Suppressor macrophage (primary cell): ENCODE measurements at regions not wholly inside any gene's neighbourhood (a gene's known extent, or its start where the extent isn't known, plus 50 kb on each side); places are given as distances from the start of the nearest gene placed in this dataset.

Experiments used
- DNase-seq, 4 experiments: peaks; one replicate each; pipeline ENCODE4 v3.0.0-alpha.2; 2020 to 2022

GRCh38 chr7:49386792-49387191 lies 386.6 kb upstream of the VWC2 start:
- DNase-seq, result no peak

GRCh38 chr7:49389871-49390479 lies 383.5 kb upstream of the VWC2 start:
- no peak for DNase-seq

GRCh38 chr7:49396229-49396628 lies 377.2 kb upstream of the VWC2 start:
- DNase-seq, result no peak

DNA sequence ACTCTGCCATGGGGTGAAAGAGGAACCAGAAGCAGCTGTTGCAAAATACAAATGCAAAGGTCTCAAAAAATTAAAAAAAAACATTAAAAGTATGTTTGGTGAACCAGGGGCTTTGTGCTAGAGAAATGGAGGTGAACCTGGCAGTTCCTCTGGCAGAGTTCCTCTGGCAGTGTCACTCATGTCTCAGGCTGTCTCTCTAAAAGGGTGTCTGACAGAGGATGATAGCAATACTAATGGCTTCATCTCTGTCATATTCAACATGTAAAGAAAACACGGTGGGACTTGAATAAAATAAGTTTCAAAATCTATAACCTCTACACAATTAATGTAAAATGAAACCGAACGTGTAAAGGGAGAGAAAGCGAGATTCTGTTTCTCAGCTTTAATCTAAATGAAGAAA lies 375.7 kb upstream of the VWC2 start:
- peak in 1 of 4 experiments; percentile 2 for DNase-seq

DNA sequence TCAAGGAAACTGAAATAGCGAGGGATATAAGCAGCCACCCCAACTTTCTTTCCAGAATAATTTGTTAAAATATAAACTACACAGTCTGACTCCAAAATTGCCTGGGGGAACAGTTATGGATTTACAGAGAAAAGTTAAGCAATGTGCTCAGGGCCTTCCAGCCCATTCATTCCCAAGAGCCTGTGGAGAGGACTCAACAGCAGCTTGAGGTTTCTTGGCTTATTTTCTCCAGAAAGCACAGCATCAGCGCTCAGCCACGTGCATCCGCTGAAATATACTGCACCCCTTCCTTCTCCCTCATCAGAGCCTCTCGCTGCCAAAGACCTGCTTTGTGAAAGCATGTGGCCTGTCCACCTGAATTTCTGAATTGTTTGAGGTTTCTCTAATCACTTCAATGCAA lies 375.2 kb upstream of the VWC2 start:
- no peak for DNase-seq

- no peak for DNase-seq
These were observed 374.7 kb upstream of the VWC2 start for GRCh38 chr7:49398746-49399145.

DNA sequence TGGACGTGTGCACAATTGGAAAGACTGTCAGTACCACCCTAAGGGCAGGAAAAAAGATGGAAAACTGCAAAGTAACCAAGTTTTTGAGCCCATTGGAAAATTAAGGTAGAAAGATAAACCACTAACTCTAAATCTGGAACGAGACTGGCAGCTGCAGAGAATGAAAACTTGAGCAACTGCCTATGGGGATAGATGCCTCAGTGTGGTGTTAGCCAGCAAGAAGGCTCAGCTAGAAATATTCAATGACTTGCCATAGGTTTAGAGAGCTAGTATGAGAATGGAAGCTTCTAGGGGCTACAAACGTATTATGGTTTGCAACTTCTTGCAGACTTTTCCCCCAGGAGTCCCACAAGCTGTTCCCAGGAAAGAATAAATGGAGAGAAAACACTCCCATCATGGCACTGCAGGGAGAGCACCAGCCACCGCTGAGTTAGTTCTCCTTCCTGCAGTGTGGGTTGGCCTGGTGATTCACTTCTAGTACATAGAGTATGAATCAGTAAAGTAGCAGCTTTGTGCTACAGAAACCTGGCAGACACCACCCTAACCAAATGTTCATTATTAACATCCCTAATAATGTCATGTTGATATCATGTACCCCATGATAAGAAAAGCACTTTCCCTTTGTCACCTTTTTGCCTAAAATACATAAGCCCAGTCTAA lies 372.4 kb upstream of the VWC2 start:
- no peak for DNase-seq

DNA sequence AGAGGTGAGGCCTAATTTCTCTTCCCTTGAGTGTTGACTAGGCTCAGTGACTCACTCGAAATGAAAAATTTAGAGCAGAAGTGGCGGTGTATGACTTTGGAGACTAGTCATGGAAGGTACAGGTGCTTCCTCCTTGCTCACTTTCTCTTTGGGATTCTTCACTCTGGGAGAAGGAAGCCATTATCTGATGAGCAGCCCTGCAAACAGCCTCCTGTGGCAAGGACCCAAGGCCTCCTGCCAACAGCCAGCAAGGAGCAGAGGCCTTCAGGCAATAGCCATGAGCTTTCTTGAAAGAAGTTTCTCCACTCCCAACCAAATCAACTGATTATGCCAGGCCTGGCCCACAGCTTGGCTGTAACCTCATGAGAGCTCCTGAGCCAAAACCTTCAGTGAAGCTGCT lies 369.6 kb upstream of the VWC2 start:
- no peak for DNase-seq

- DNase-seq, result no peak
These were observed 366.2 kb upstream of the VWC2 start for GRCh38 chr7:49407205-49407604.

DNA sequence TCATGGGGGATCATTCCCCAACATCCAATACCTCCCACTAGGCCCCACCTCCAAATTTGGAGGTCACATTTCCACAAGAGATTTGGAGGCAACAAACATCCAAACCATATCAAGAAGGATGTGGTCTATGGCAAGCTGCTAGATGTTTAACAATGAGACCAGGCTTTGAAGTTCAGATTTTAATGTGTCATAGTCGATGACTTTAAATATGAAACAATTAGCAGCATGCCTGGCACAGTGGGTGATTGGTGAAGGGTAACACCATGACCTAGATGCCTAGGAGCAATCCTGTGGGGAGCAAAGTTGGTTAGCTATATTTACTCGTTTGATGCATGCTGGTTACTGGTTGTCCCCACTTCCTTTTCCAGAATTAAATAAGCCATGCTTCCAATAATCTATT lies 356.4 kb upstream of the VWC2 start:
- DNase-seq, result no peak

DNA sequence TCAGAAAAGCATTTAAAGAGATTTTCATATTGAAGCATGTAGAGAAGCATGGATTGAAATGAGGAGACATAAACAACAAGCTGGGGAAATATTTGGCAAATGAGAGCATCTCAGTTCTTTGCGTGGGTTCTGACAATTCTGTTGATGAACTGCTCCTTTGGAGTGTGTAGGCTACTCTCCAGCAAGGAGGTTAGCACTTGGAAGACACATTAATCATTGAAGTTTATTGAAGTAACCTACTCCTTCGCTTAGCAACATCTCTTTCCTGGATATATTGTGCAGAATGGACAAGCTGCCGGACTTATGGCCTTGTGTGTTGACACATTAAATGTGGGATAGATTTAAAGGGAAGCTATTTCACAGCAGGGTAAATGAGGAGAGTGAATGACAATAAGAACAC lies 354.5 kb upstream of the VWC2 start:
- DNase-seq, result no peak

DNA sequence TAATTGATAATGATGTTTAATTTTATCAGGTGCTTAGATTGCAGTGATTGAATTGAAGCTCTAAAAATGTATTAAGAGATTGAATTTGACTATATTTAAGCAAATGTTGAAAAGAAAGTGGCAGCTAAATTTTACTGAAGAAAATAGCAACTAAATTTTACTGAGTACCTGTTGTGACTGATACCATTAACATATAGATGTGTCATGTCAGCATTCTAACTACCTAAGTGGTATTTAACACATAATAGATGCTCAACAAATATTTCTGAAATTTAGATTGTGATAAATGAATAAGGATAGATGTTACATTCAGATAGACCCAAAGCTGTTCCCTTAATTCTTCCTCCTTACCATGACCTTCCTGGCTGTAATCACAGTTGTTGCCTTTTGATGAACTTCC lies 350.9 kb upstream of the VWC2 start:
- DNase-seq, result no peak

- no peak for DNase-seq
These were observed 349.3 kb upstream of the VWC2 start for GRCh38 chr7:49424109-49424508.

DNA sequence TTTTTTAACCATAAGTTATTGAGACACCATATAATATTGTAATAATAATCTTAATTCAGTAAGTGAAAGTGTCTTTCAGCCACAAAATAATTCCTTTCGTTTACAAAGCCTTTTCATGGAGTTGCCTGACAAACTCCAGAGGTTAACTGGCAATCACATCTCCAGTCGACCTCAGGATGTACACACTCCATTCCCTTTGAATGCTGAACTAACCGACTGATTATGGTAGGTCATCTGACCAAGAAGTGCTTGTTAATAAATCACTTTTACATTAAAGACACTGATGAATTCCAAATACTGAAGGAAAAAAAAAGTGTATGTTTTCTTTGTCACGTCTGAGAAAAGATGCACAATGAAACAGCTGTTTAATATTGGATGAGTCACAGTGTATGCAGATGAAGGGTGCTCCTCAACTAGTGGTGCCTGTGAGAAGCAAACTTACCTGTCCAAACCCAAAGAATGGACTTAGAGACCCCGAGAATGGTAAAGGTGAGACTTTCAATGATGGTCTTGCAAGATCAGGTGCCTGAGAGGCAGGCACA lies 348.1 kb upstream of the VWC2 start:
- DNase-seq, result no peak

- no peak for DNase-seq
These were observed 341.2 kb upstream of the VWC2 start for GRCh38 chr7:49432254-49432653.

- no peak for DNase-seq
These were observed 339.6 kb upstream of the VWC2 start for GRCh38 chr7:49433794-49434193.

- no peak for DNase-seq
These were observed 338.6 kb upstream of the VWC2 start for GRCh38 chr7:49434846-49435245.

- no peak for DNase-seq
These were observed 335.2 kb upstream of the VWC2 start for GRCh38 chr7:49438281-49438680.

DNA sequence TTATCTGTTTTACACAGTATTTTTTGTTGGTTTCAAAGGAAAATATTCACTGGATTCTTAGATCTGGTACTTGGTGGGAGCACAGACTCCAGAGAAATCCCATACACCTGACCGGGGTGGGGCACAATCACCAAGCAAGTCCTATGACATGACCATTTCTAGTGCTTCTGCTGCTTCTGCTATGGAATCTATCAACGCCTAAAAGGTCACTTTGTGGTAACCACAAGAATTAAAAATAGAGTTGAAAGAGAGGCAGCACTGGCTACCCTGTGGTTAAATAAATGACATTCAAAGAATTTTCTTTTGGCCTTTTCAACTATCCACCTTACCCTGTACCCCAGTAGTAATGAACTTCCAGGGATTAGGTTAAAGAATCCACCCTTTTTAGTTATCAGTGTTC lies 329.9 kb upstream of the VWC2 start:
- no peak for DNase-seq

DNA sequence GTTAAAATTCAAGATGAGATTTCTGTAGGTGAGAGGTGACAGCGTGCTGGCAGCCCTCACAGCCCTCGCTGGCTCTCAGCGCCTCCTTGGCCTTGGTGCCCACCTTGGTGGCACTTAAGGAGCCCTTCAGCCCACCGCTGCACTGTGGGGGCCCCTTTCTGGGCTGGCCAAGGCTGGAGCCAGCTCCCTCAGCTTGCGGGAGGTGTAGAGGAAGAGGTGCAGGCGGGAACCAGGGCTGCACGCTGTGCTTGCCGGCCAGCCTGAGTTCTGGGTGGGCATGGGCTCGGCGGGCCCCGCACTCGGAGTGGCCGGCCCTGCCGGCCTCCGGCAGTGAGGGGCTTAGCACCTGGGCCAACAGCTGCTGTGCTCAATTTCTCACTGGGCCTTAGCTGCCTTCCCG lies 320.0 kb upstream of the VWC2 start:
- DNase-seq, result no peak

DNA sequence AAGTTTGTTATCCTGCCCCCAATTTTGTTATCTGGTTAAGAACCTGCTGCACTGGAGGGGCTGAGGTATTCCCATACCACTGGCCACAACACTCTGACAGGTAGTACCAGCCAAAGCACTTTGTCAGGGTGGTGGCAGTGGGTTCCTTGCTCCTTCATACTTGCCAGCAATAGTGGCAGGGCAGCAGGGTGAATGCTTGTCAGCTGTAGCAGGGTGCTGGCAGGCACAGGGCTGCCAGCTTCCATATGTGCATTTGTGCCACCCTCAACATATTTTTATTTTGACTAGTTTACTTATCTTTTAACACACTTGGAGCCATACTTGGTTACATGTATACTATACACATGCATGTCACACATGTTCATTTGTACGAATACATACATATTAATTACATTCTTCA lies 294.0 kb upstream of the VWC2 start:
- DNase-seq, result no peak

- DNase-seq, result no peak
These were observed 293.4 kb upstream of the VWC2 start for GRCh38 chr7:49479936-49480544.

DNA sequence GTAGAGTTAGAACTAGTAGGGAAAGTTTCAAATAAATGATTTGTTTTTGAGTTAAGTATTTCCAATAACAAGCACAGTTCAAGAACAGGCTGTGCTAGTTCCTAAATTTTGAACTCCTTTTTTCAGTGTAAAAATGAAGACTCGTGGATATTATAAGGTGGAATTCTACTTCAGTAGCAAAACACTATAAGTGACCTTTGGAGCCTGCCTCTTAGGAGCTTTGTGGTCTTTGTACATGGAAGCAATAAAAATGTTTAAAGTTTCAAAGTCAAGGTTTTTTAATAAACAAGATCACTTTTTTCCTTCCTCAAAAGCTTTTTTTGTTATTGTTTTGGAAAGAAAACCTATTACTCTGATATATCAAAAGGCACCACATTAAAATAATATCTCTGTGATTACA lies 292.4 kb upstream of the VWC2 start:
- DNase-seq, result no peak

DNA sequence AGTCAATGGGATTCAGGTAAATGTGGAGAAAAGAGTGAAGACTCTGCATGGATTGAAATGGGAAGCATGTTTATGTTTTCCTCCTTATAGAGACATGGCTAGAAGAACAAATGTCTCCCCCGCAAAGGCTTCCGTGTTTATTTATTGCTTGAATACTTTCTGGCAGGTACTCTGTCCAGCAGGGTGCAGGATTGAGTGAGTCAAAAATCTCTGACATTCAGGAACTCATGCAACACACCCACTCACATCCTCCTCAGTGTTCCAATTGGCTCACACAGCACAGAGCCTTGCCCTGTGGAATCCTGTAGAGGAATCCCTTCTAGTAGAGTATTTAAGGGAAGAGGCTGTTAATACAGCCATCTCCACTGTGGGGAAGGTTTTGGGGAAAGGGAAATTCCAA lies 290.3 kb upstream of the VWC2 start:
- DNase-seq, result peak; percentile 13 to 47 (median 36)
